ENCODE measurements at regions not wholly inside any gene's neighbourhood (a gene's known extent, or its start where the extent isn't known, plus 50 kb on each side); places are given as distances from the start of the nearest gene placed in this dataset.

GRCh38 chr1:60952612-60953111 lies 129.7 kb upstream of the NFIA start:
- no peak for DNase-seq (ENCODE audit: low spot score in 2 of 2)
- WGBS, 2 donors = 64 to 76% methylated on average over 10 of the region's 10 CpGs
- intact Hi-C loops (cut with DNase I; ENCODE audit: low total_unique reads) = no loop called here
- no peak for TF ChIP-seq POLR2A (IDR thresholded peaks at IDR 0.05)
- no peak for TF ChIP-seq CTCF (IDR thresholded peaks at IDR 0.05)
- H3K4me3 ChIP-seq (ENCODE audit: low read depth, poor library complexity, severe bottlenecking) = no peak overlapping the region

DNA sequence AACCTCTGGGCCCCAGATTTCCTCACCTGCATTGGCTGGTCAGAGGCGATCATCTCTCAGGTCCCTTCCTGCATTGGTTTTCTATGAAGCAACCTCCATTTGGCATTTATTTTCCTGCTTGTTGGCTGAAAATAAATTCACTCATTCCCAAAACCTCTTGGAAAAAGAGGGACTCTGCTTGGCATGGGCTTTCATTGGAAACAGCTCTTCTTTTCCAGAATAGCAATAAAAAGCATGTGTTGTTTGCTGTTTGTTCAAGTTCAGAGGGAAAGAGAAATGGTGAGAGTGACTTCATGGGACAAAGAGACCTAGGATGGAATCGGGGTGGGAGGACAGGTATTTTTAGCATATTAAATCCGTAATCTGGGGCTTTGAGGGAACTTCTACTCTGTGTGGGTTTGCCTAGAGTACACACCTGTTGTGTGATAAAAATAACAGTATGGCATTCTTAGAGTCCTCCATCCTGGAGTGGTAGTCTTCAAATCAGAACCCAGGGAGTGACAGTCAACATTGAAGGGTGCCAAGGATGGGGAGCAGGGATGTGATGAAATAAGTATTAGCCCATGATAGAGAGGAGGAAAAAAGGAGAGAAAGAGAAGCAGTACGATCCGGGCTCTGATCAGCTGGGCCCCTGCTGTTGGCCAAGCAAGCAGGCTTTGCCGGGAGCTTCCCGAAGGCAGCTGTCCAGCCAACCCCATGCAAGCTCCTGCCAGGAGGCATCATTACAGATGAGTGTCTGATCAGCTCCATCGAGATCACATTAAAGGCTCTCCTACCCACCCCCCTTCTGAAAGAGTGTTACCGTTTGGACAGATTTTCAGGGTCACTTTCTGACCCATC lies 131.9 kb upstream of the NFIA start:
- DNase-seq (ENCODE audit: low spot score in 2 of 2) = no peak
- 54 to 61% methylated on average over 9 of the region's 9 CpGs for whole genome bisulfite sequencing, 2 donors
- H3K4me3 ChIP-seq (ENCODE audit: low read depth, poor library complexity, severe bottlenecking) = no peak overlapping the region
- intact Hi-C loops (cut with DNase I; ENCODE audit: low total_unique reads) = no loop called here
- TF ChIP-seq CTCF (IDR thresholded peaks at IDR 0.05) (no peak), POLR2A (IDR thresholded peaks at IDR 0.05) (no peak)

DNA sequence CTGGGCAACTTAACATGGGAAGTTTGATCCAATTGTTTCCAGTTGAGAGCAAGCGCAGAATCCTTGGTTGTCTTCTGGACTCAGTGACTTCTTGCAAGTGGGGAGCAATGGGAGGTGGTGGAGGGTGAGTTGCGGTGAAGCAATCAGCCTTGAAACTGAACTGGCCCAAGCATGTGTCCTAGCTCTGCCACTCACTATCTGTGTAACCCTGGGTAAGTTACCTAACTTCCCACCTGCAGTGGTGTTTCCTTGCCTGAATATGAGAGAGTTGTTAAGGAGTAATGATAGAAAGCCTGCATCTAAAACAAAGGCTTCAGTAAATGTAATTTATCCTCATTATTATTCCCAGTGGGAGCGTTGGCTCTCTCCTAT lies 132.5 kb upstream of the NFIA start:
- no peak for DNase-seq (ENCODE audit: low spot score in 2 of 2)
- TF ChIP-seq POLR2A (IDR thresholded peaks at IDR 0.05) (no peak), CTCF (IDR thresholded peaks at IDR 0.05) (no peak)
- H3K4me3 ChIP-seq (ENCODE audit: low read depth, poor library complexity, severe bottlenecking) = no peak overlapping the region
- intact Hi-C loops (cut with DNase I; ENCODE audit: low total_unique reads) = no loop called here
- 56 to 75% methylated on average over 3 of the region's 3 CpGs for WGBS, 2 donors

GRCh38 chr1:60949154-60949825 lies 133.1 kb upstream of the NFIA start:
- intact Hi-C loops (cut with DNase I; ENCODE audit: low total_unique reads) = no loop called here
- no peak for DNase-seq (ENCODE audit: low spot score in 2 of 2)
- 52 to 61% methylated on average over 5 of the region's 5 CpGs for WGBS, 2 donors
- H3K4me3 ChIP-seq (ENCODE audit: low read depth, poor library complexity, severe bottlenecking) = no peak overlapping the region
- no peak for TF ChIP-seq CTCF (IDR thresholded peaks at IDR 0.05)
- TF ChIP-seq POLR2A (IDR thresholded peaks at IDR 0.05) = no peak

DNA sequence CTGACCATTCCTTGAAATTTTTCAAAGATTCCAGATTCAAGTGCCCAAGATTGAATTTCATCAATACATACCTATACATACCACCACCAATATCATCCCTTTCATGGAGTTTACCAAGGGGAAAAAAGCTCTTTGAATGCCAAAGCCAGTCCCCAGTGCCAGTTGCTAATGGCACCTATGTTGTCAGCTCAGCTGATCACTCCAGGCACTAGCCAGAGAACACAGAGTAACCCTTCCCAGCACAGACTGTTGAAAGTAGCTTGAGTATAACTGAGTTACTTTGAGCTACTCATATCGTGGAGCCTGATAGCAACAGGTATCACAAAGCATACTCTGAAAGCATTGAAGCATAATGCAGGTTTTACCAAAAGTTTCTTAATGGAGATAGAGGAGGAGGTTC lies 133.9 kb upstream of the NFIA start:
- TF ChIP-seq CTCF (IDR thresholded peaks at IDR 0.05) = no peak
- TF ChIP-seq POLR2A (IDR thresholded peaks at IDR 0.05) = no peak
- intact Hi-C loops (cut with DNase I; ENCODE audit: low total_unique reads) = no loop called here
- WGBS, 2 donors = 76 to 83% methylated on average over 1 of the region's 1 CpG
- H3K4me3 ChIP-seq (ENCODE audit: low read depth, poor library complexity, severe bottlenecking) = no peak overlapping the region
- DNase-seq (ENCODE audit: low spot score in 2 of 2) = no peak

All from lower leg skin (tissue), 4 donors.